H9 (cell line): ENCODE measurements at regions not wholly inside any gene's neighbourhood (a gene's known extent, or its start where the extent isn't known, plus 50 kb on each side); places are given as distances from the start of the nearest gene placed in this dataset.

Experiments used
- DNase-seq: peaks from one replicate; pipeline ENCODE4 v3.0.0-alpha.2; 2017
- H2AFZ ChIP-seq: one replicate; pipeline ENCODE4 v1.6.1; 2013; ENCODE audit warnings: mild to moderate bottlenecking, low read length, control low read depth, moderate library complexity
- H2AK5ac ChIP-seq: 2 replicates; pipeline ENCODE4 v1.6.1; 2013; ENCODE audit warnings: low read length, control low read depth, mixed read lengths; ENCODE audit not compliant: insufficient read length
- H2BK120ac ChIP-seq: one replicate; pipeline ENCODE4 v1.6.1; 2013; ENCODE audit warnings: low read depth, mild to moderate bottlenecking, low read length, control low read depth, inconsistent platforms; ENCODE audit not compliant: poor library complexity, severe bottlenecking
- H2BK12ac ChIP-seq: 2 replicates; pipeline ENCODE4 v1.6.1; 2013; ENCODE audit warnings: low read length, control low read depth, mixed read lengths, low read depth; ENCODE audit not compliant: insufficient read length
- H2BK15ac ChIP-seq: 2 replicates; pipeline ENCODE4 v1.6.1; 2013; ENCODE audit warnings: low read depth, low read length, control low read depth
- H2BK20ac ChIP-seq: one replicate; pipeline ENCODE4 v1.6.1; 2013; ENCODE audit warnings: low read depth, mild to moderate bottlenecking, low read length, control low read depth, inconsistent platforms; ENCODE audit not compliant: poor library complexity, severe bottlenecking
- H2BK5ac ChIP-seq: 2 replicates; pipeline ENCODE4 v1.6.1; 2013; ENCODE audit warnings: low read length, control low read depth, mixed read lengths; ENCODE audit not compliant: insufficient read length
- H3K14ac ChIP-seq: 2 replicates; pipeline ENCODE4 v1.6.1; 2013; ENCODE audit warnings: low read length, control low read depth; ENCODE audit not compliant: insufficient read depth
- H3K18ac ChIP-seq: 2 replicates; pipeline ENCODE4 v1.6.1; 2013; ENCODE audit warnings: low read depth, mild to moderate bottlenecking, mixed read lengths, low read length, control low read depth; ENCODE audit not compliant: insufficient read length
- H3K23ac ChIP-seq: 2 replicates; pipeline ENCODE4 v1.6.1; 2013; ENCODE audit warnings: low read length, control low read depth, mixed read lengths, low read depth; ENCODE audit not compliant: insufficient read length
- H3K23me2 ChIP-seq: 2 replicates; pipeline ENCODE4 v1.6.1; 2013; ENCODE audit warnings: low read depth, mild to moderate bottlenecking, mixed read lengths, low read length, control low read depth; ENCODE audit not compliant: insufficient read length, poor library complexity, severe bottlenecking
- H3K27ac ChIP-seq: 2 replicates; pipeline ENCODE4 v1.5.1; 2013; ENCODE audit warnings: low read length, control low read depth, mixed read lengths, low read depth; ENCODE audit not compliant: insufficient read length
- H3K27me3 ChIP-seq: 2 replicates; pipeline ENCODE4 v1.6.1; 2013; ENCODE audit warnings: low read length, control low read depth, inconsistent platforms; ENCODE audit not compliant: insufficient read depth
- H3K4ac ChIP-seq: 2 replicates; pipeline ENCODE4 v1.6.1; 2013; ENCODE audit warnings: low read depth, mild to moderate bottlenecking, control low read depth, inconsistent platforms, low read length, moderate library complexity
- H3K4me1 ChIP-seq: 2 replicates; pipeline ENCODE4 v1.6.1; 2013; ENCODE audit warnings: low read length, control low read depth, inconsistent platforms; ENCODE audit not compliant: insufficient read depth
- H3K4me2 ChIP-seq: 2 replicates; pipeline ENCODE4 v1.6.1; 2013; ENCODE audit warnings: low read length, control low read depth, mixed read lengths; ENCODE audit not compliant: insufficient read length, insufficient read depth
- H3K56ac ChIP-seq: 2 replicates; pipeline ENCODE4 v1.6.1; 2013; ENCODE audit warnings: low read depth, mild to moderate bottlenecking, mixed read lengths, low read length, control low read depth; ENCODE audit not compliant: insufficient read length
- H3K79me1 ChIP-seq: 2 replicates; pipeline ENCODE4 v1.6.1; 2013; ENCODE audit warnings: low read depth, mild to moderate bottlenecking, moderate library complexity, low read length, control low read depth, inconsistent platforms; ENCODE audit not compliant: insufficient read depth, poor library complexity, severe bottlenecking
- H3K79me2 ChIP-seq: 2 replicates; pipeline ENCODE4 v1.6.1; 2013; ENCODE audit warnings: low read length, control low read depth, inconsistent platforms; ENCODE audit not compliant: insufficient read depth
- H3K9ac ChIP-seq: 2 replicates; pipeline ENCODE4 v1.6.1; 2013; ENCODE audit warnings: low read length, control low read depth, mixed read lengths; ENCODE audit not compliant: insufficient read length; ENCODE audit errors: extremely low read depth
- H3K9me3 ChIP-seq: one replicate; pipeline ENCODE4 v1.6.1; 2013; ENCODE audit warnings: low read depth, low read length, inconsistent platforms; ENCODE audit not compliant: control insufficient read depth
- H3T11ph ChIP-seq: one replicate; pipeline ENCODE4 v1.6.1; 2013; ENCODE audit warnings: mild to moderate bottlenecking, low read length, control low read depth, inconsistent platforms
- H4K20me1 ChIP-seq: one replicate; pipeline ENCODE4 v1.6.1; 2013; ENCODE audit not compliant: control insufficient read depth, insufficient read length, insufficient read depth
- H4K5ac ChIP-seq: 2 replicates; pipeline ENCODE4 v1.6.1; 2013; ENCODE audit warnings: low read depth, mild to moderate bottlenecking, mixed read lengths, low read length, control low read depth; ENCODE audit not compliant: insufficient read length
- H4K8ac ChIP-seq: replicated peaks from 2 replicates; pipeline ENCODE4 v1.6.1; 2013; ENCODE audit warnings: low read length, control low read depth, mixed read lengths, low read depth; ENCODE audit not compliant: insufficient read length
- H4K91ac ChIP-seq: 2 replicates; pipeline ENCODE4 v1.6.1; 2013; ENCODE audit warnings: low read depth, mild to moderate bottlenecking, moderate library complexity, mixed read lengths, low read length, control low read depth; ENCODE audit not compliant: insufficient read length
- H3K27ac Mint-ChIP-seq, 3 experiments: 2 replicates in 2 of 3; 3 replicates in 1 of 3; pipeline ENCODE4 v1.8.0; 2020 to 2021; ENCODE audit warnings: mixed read lengths in 3 of 3, mild to moderate bottlenecking in 1 of 3, moderate library complexity in 1 of 3
- H3K27me3 Mint-ChIP-seq: 2 replicates; pipeline ENCODE4 v1.8.0; 2021; ENCODE audit warnings: low read depth, mild to moderate bottlenecking, moderate library complexity, mixed read lengths
- H3K36me3 Mint-ChIP-seq, 3 experiments: 2 replicates in 2 of 3; 3 replicates in 1 of 3; pipeline ENCODE4 v1.8.0; 2020 to 2021; ENCODE audit warnings: low read depth in 3 of 3, mixed read lengths in 3 of 3; ENCODE audit not compliant: insufficient read depth in 1 of 3
- H3K4me1 Mint-ChIP-seq, 2 experiments: 2 replicates each; pipeline ENCODE4 v1.8.0; 2020; ENCODE audit warnings: mixed read lengths in 2 of 2
- H3K4me3 Mint-ChIP-seq, 2 experiments: 2 replicates in 1 of 2; 3 replicates in 1 of 2; pipeline ENCODE4 v1.8.0; 2020 to 2021; ENCODE audit warnings: mild to moderate bottlenecking in 2 of 2, mixed read lengths in 2 of 2, moderate library complexity in 1 of 2
- H3K9me3 Mint-ChIP-seq, 2 experiments: 2 replicates in 1 of 2; 3 replicates in 1 of 2; pipeline ENCODE4 v1.8.0; 2020; ENCODE audit warnings: mild to moderate bottlenecking in 2 of 2, mixed read lengths in 2 of 2, moderate library complexity in 1 of 2
- WGBS: extraction: QIAGEN DNeasy Blood & Tissue Kit; methylation state at CpG from one replicate; pipeline ENCODE4 v1.1.7; 2013; ENCODE audit warnings: missing lambda C conversion rate, low lambda C conversion rate, mixed read lengths; ENCODE audit not compliant: insufficient read length; ENCODE audit errors: extremely low coverage; 5-methylcytosine and 5-hydroxymethylcytosine counted together
- TF ChIP-seq, protein P1 (sequence below): fragments of 200-600 bp; sonication (generic); conservative IDR thresholded peaks from 3 replicates; pipeline ENCODE4 v1.8.0; 2021; ENCODE audit warnings: antibody characterized with exemption, mild to moderate bottlenecking

DNA sequence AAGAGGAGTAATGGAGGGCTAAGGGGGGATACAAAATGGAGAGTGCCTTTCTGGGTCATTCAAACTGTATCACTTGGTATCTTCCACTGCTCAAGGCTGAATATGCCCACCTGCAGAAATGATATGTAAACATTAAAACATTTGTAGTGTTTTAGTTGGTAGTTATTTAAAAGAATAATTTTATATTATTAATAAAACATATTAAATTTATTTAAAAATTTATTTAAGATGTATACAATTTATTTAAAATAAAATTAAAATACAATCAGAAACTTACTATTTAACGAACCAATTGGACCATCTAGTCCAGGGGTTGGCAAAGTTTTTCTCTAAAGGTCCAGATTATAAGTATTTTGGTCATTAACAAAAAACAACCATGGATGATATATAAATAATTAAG lies 308.5 kb downstream of the PLK2 start:
- Histone ChIP-seq H4K5ac (no peak overlapping the region), H3K27me3 (no peaks in the 10 kb centered on the region), H2BK20ac (no peak overlapping the region), H3K27ac (no peak overlapping the region), H2BK12ac (no peak overlapping the region), H3K9me3 (no peaks in the 10 kb centered on the region), H3K4ac (no peak overlapping the region), H3K14ac (no peak overlapping the region), H3K23ac (no peak overlapping the region), H2BK120ac (no peak overlapping the region), H4K20me1 (no peaks in the 10 kb centered on the region), H3K56ac (no peak overlapping the region), H4K91ac (no peak overlapping the region), H2BK5ac (no peak overlapping the region), H3K18ac (no peak overlapping the region), H3K9ac (no peak overlapping the region), H2AFZ (no peak overlapping the region), H2BK15ac (no peak overlapping the region), H3K4me2 (no peak overlapping the region), H2AK5ac (no peak overlapping the region), H3T11ph (no peak overlapping the region), H4K8ac (no peak overlapping the region), H3K23me2 (no peaks in the 10 kb centered on the region), H3K4me1 (no peaks in the 10 kb centered on the region), H3K79me2 (no peaks in the 10 kb centered on the region), H3K79me1 (no peaks in the 10 kb centered on the region)
- Mint-ChIP-seq H3K36me3 (no peaks in the 10 kb centered on the region; a peak in 2 of 7 replicates), H3K27ac (no peak overlapping the region), H3K9me3 (peaks cover 0 to 2% of the 10 kb centered on the region in 2 experiments; a peak in 4 of 5 replicates), H3K4me1 (peaks cover 0 to 4% of the 10 kb centered on the region in 2 experiments; a peak in 1 of 4 replicates), H3K27me3 (no peaks in the 10 kb centered on the region), H3K4me3 (no peak overlapping the region)
- no CpG with 5 or more reads among the region's 1 CpG for WGBS
- no peak for DNase-seq
- TF ChIP-seq, protein P1, sequence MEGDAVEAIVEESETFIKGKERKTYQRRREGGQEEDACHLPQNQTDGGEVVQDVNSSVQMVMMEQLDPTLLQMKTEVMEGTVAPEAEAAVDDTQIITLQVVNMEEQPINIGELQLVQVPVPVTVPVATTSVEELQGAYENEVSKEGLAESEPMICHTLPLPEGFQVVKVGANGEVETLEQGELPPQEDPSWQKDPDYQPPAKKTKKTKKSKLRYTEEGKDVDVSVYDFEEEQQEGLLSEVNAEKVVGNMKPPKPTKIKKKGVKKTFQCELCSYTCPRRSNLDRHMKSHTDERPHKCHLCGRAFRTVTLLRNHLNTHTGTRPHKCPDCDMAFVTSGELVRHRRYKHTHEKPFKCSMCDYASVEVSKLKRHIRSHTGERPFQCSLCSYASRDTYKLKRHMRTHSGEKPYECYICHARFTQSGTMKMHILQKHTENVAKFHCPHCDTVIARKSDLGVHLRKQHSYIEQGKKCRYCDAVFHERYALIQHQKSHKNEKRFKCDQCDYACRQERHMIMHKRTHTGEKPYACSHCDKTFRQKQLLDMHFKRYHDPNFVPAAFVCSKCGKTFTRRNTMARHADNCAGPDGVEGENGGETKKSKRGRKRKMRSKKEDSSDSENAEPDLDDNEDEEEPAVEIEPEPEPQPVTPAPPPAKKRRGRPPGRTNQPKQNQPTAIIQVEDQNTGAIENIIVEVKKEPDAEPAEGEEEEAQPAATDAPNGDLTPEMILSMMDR = no peak
